Mesenteric fat pad (tissue), 1 donor: ENCODE measurements at regions not wholly inside any gene's neighbourhood (a gene's known extent, or its start where the extent isn't known, plus 50 kb on each side); places are given as distances from the start of the nearest gene placed in this dataset.

Experiments used
- DNase-seq: peaks from one replicate; pipeline ENCODE4 v3.0.0-alpha.2; 2020; ENCODE audit warnings: low spot score
- donor health status: DM: yes; HTN: yes; CAD: no.

DNA sequence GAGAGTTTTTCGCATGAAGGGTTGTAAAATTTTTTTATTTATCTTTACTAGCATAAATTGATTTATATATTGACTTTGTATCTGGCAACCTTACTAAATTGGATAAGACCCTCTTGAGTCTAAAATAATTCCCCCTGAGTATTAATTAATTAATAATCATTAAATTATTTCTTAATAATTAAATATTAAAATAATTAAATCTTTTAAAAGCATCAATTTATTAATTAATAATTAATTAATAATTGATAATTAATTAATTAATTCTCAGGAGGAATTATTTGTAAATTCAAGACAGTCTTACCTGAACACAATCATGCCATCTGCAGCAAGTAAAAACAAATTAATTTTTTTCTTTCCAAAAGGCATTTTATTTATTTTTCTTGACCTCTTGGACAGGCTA, 370.4 kb upstream of the PTPRD start:
- DNase-seq = no peak

DNA sequence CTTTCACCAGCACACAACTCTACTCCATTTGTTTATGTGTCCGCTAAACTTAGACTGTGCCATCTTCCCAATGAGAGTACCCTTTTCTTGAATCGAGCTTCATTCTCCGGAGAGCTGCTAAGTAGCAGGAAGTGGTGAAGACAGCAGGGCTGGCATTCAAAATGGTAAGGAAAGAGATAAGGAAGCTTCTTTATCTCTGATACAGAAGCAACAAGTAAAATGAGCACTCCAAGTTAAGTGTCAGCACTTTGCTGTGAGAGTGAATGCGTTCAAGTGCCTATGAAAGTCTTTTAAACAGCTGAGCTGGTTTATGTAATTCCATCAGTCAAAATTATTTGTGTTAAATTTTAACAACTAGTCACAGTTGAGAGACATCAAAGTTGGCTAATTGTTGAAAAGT, 386.8 kb upstream of the PTPRD start:
- DNase-seq = no peak

GRCh38 chr9:11001546-11001945, 388.7 kb upstream of the PTPRD start:
- no peak for DNase-seq

DNA sequence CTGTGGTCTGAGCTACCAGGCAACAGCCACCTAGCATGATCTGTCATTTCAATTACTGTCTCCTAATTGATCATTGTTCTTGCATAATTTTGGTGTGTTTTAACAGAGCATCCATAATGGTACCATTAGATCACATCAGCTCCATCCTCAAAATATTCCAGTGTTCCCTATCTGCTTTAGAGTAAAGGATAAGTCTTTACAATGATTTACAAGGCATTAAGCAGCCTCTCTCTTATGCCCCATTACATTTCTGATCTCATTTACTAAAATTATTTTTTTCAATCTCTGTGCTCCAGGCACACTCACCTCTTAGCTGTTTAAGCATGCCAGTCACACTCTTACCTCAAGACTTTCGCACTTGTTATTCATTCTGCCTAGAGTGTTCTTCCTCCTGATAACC, 389.9 kb upstream of the PTPRD start:
- no peak for DNase-seq

DNA sequence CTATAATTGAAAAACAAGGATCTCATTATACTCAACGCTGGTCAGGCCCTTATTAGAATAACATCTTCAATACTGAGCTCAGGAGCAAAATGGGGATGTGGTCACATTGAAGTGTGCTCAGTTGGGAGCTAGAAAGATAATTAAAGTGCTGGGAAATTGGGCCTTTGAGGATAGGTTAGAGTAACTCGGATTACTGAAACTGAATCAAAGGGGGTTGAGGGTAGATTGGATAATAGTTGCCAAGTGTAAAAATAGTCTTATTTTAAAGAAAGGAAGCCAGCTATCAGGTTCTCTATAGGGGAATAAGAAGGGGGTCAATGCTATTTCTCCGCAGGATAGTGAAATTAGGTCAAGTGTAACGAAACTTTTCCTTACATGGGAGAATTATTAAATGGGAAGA, 391.0 kb upstream of the PTPRD start:
- DNase-seq = no peak

GRCh38 chr9:11011696-11012095, 398.9 kb upstream of the PTPRD start:
- DNase-seq = no peak

DNA sequence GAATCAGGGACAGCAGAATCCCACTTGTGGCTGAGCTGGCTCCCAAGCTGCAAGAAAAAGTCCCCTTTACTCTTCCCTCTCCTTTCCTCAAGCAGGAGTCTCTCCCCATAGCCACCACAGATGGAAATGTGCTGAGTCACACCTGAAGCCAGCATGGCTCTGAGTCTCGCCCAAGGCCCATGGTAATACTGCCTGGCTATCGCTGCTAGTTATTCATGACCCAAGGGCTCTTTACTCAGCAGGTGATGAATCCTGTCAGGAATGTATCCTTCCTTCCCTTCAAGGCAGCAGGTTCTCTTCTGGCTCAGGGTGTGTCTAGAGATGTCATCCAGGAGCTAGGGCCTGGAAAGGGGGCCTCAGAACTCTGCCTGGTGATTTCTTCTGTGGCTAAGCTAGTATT, 403.3 kb upstream of the PTPRD start:
- no peak for DNase-seq

DNA sequence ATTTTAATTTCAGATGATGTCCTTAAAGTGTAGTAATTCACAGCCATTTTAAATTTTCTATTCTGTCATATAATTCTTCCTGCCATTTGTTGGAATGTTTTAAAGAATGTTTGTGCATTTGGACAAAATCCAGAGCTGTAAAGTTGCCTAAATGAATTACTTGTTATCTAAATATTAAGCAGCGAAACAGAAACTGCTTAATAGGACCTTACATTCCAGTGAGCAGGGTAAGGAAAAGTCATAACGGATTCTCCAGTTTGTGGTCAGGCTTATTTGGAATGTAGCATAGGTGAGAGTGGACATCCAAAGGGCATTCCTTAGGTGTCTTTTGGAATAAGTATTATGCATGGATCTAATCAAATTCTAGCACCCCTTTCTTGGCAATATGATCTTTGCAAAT, 410.4 kb upstream of the PTPRD start:
- no peak for DNase-seq

DNA sequence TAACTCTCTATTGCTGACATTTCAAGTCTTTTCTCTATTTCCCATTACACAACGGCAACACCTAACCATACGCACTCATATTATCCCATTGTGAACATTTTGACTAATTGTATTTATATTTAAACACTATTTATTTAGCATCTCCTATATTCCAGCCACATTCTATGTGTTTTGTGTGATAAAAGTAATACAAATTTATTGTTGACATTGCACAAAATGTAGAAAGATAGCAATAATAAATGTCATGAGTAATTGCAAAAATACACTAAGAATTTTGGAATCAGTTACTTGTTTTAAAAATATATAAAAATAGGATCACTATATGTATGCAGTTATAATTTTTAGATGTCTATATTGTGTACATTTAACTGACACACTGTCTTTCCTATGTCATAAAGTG, 413.0 kb upstream of the PTPRD start:
- no peak for DNase-seq

GRCh38 chr9:11038366-11038765, 425.6 kb upstream of the PTPRD start:
- DNase-seq = no peak

DNA sequence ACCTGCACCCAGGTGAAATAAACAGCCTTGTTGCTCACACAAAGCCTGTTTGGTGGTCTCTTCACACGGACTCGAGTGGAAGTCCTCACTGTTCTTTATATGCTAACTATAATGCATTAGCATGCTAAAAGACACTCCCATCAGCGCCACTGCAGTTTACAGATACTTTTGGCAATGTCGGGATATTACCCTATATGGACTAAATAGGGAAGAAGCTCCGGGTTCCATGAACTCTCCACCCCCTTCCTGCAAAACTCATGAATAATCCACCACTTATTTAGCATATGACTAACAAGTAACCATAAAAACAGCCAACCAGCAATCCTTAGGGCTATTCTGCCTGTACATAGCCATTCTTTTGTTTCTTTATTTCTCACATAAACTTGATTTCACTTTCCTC, 426.2 kb upstream of the PTPRD start:
- no peak for DNase-seq

DNA sequence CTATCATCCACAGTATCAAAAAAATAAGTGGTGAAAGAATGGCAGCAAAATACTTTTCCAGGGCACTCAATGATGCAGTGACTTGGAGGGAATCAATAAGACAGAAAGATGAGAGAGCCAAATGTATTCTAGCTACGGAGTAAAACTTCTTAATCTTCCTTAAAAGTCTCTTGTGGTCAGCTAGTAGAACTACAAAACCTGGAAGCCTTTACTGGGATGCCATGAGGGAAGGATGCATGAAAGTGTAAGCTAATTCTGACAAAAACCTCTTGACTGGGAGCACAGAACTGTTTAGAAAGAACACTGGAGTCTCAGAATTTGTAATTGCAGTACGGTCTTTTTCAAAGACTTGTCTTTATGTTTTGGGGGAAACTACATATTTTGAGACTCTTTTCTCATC, 432.8 kb upstream of the PTPRD start:
- DNase-seq = no peak

- DNase-seq = no peak
These were observed 450.5 kb upstream of the PTPRD start for GRCh38 chr9:11063263-11063662.

DNA sequence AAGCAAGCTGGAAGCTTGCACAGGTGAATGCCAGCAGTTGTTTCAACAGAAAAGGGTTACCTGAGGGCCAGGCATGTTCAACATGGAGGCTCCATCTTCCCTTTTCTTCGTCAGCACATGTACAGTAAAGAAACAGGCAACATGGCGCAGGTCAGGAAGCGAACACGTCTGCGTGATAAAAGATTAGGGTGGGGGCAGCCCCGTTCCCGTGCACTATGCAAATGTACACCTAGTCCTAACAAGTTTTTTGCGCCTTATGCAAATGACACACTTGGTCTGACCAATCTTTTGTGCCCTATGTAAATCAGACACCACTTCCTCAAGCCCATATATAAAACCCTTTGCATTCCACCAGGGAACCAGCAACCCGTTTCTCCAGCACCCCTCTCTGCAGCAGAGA, 452.1 kb upstream of the PTPRD start:
- no peak for DNase-seq

DNA sequence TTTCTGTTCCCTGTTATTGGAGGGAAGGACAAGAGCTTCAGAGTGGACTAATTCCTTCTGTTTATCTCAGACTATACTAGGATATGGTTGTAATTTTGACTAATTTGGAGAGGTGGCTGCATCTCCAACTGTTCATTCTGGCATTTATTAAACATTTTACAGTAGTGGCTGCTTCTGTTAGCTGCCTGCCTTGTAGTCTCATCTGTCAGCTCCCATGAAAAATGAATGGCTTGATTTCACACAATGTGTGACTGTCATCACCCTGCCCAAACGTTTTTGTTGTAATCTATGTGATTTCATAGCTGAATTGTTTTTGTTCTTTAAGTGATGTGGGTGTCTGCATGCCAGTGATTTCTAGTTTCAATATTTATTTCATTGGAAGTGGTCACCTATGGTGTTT, 459.4 kb upstream of the PTPRD start:
- no peak for DNase-seq

DNA sequence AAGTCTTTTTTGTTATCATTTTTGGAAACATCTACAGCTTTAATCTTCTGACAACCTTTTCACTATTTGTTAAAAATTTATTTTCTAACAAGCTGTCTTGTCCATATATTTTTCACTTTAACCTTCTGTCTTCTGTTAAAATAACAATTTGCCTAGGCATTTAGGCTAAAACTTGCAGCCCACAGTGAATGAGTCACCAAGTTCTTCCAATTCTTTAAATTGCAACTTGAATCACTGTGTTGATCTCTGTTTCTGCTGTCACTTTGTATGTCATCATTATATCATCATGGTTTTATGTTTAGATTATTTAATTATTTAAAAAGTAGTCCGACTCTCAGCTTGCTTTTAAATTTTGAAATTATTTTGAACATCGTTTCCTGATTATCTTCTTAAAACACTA, 473.8 kb upstream of the PTPRD start:
- no peak for DNase-seq

- DNase-seq = no peak
These were observed 476.1 kb upstream of the PTPRD start for GRCh38 chr9:11088821-11089374.

- DNase-seq = no peak
These were observed 480.2 kb upstream of the PTPRD start for GRCh38 chr9:11092974-11093373.

DNA sequence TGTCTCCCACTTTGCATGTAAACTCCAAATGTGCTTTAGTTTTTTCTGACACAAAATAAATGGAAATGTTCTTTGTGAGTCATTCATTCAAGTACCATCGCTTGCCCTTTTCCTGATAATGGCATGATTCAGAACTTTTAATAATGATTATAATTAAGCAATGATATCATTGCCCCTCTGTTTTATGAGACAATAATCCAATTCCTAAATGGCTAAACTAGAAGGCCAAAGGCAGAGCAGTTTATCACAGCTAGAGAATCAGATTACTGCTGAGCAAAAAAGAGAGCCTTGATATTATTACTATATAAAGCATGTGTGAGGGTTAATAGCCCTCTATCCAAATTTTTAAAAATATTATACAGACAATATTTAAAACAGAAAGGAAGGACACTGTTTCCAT, 484.2 kb upstream of the PTPRD start:
- DNase-seq = no peak

DNA sequence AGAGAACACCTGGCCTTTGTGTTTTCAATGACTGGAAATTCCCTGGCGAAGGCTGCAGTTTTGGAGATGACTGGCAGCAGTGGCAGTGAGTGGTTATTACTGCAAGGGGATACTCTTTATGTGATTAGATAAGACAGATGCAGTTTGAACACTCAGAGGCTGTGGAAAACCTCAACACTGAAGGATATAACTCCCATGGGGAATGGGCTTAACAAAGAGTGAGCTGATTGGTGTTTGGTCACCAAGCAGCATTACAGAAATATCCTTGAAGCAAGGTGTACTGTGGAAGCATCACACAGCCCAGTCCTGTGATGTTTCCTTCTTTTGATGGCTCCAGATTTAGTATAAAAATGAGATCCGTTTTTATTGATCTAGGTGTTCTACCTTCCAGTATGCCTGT, 490.7 kb upstream of the PTPRD start:
- DNase-seq = no peak

DNA sequence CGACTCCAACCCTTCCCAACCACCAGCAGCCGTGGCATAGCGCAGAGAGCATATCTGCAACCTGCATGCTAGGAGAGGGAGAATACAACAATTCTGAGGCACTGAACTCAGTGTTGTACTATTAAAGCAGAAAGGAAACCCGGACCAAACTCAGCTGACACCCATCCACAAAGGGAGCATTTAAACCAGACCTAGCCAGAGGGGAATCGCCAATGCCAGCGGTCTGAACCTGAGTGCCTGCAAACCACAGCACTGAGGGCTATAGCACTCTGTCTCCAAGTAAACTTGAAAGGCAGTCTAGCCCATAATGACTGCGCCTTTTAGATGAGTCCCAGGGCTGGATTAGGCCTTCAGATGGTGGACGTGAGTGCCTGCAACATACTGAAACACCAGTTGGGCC, 494.4 kb upstream of the PTPRD start:
- no peak for DNase-seq

GRCh38 chr9:11128156-11128555, 515.4 kb upstream of the PTPRD start:
- no peak for DNase-seq

GRCh38 chr9:11135851-11136250, 523.0 kb upstream of the PTPRD start:
- DNase-seq = no peak

GRCh38 chr9:11141357-11141756, 528.6 kb upstream of the PTPRD start:
- no peak for DNase-seq
